DOHH2 (cell line): ENCODE measurements at regions not wholly inside any gene's neighbourhood (a gene's known extent, or its start where the extent isn't known, plus 50 kb on each side); places are given as distances from the start of the nearest gene placed in this dataset.

Source experiments
- H3F3A ChIP-seq: fragments of 200-600 bp; sonication (generic), shearing (Covaris generic); 2 replicates; pipeline ENCODE4 v1.6.0; 2016; ENCODE audit warnings: antibody characterized with exemption, mild to moderate bottlenecking; ENCODE audit not compliant: control insufficient read depth, insufficient read depth
- H3K27ac ChIP-seq: fragments of 200-600 bp; sonication (generic); 2 replicates; pipeline ENCODE4 v1.5.1; 2014; ENCODE audit warnings: low read depth, mild to moderate bottlenecking, low read length, moderate library complexity
- H3K27me3 ChIP-seq: fragments of 200-600 bp; sonication (generic); 2 replicates; pipeline ENCODE4 v1.6.1; 2014; ENCODE audit warnings: mild to moderate bottlenecking, low read length, mixed read lengths; ENCODE audit not compliant: control insufficient read depth
- H3K36me3 ChIP-seq: fragments of 200-600 bp; sonication (generic); 2 replicates; pipeline ENCODE4 v1.6.1; 2014; ENCODE audit warnings: mild to moderate bottlenecking, low read length, moderate library complexity, mixed read lengths; ENCODE audit not compliant: control insufficient read depth
- H3K4me1 ChIP-seq: fragments of 200-600 bp; sonication (generic); 2 replicates; pipeline ENCODE4 v1.6.1; 2014; ENCODE audit warnings: mild to moderate bottlenecking, low read length, mixed read lengths; ENCODE audit not compliant: control insufficient read depth
- H3K4me2 ChIP-seq: fragments of 200-600 bp; sonication (generic); 2 replicates; pipeline ENCODE4 v1.6.0; 2014; ENCODE audit warnings: mild to moderate bottlenecking, low read length, moderate library complexity
- H3K4me3 ChIP-seq: fragments of 200-600 bp; sonication (generic); 2 replicates; pipeline ENCODE4 v1.5.1; 2014; ENCODE audit warnings: mild to moderate bottlenecking, low read length, mixed read lengths
- H3K79me2 ChIP-seq: fragments of 200-600 bp; sonication (generic); 2 replicates; pipeline ENCODE4 v1.6.1; 2014; ENCODE audit warnings: mild to moderate bottlenecking, low read length, mixed read lengths; ENCODE audit not compliant: control insufficient read depth
- H3K9me2 ChIP-seq: fragments of 200-600 bp; sonication (generic); replicated peaks from 2 replicates; pipeline ENCODE4 v1.6.1; 2014; ENCODE audit warnings: mild to moderate bottlenecking, low read length, mixed read lengths; ENCODE audit not compliant: control insufficient read depth
- H3K9me3 ChIP-seq: fragments of 200-600 bp; sonication (generic); 2 replicates; pipeline ENCODE4 v1.6.1; 2014; ENCODE audit warnings: antibody characterized with exemption, low read length, mixed read lengths; ENCODE audit not compliant: control insufficient read depth, insufficient read depth
- H4K20me1 ChIP-seq: fragments of 200-600 bp; sonication (generic); 2 replicates; pipeline ENCODE4 v1.6.0; 2014; ENCODE audit warnings: low read depth, mild to moderate bottlenecking, antibody characterized with exemption, low read length, moderate library complexity; ENCODE audit not compliant: control insufficient read depth, insufficient read depth
- EZH2phosphoT487 ChIP-seq: fragments of 200-600 bp; sonication (generic); IDR thresholded peaks from 2 replicates; pipeline ENCODE4 v1.6.1; 2017; ENCODE audit warnings: borderline replicate concordance, mild to moderate bottlenecking, antibody characterized with exemption, low read length, moderate library complexity, mixed read lengths
- TF ChIP-seq, protein P1 (sequence below): fragments of 200-600 bp; sonication (generic); IDR thresholded peaks from one replicate; pipeline ENCODE4 v1.5.1; 2014; ENCODE audit warnings: antibody characterized with exemption, mild to moderate bottlenecking, low read depth, low read length; ENCODE audit not compliant: poor library complexity, severe bottlenecking

DNA sequence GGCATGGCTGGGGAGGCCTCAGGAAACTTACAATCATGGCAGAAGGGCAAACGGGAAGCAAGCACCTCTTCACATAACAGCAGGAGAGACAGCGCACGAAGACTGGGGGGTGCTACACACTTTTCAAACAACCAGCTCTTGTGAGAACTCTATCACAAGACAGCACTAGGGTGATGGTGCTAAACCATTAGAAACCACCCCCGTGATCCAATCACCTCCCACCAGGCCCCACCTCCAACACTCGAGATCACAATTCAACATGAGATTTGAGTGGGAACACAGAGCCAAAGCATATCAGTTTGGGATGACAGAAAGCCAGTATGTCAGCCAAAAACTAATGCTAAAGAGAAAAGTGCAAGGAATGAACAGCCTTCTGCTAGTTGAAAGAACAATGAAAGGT, 309.8 kb upstream of the CCDC54 start:
- TF ChIP-seq, protein P1, sequence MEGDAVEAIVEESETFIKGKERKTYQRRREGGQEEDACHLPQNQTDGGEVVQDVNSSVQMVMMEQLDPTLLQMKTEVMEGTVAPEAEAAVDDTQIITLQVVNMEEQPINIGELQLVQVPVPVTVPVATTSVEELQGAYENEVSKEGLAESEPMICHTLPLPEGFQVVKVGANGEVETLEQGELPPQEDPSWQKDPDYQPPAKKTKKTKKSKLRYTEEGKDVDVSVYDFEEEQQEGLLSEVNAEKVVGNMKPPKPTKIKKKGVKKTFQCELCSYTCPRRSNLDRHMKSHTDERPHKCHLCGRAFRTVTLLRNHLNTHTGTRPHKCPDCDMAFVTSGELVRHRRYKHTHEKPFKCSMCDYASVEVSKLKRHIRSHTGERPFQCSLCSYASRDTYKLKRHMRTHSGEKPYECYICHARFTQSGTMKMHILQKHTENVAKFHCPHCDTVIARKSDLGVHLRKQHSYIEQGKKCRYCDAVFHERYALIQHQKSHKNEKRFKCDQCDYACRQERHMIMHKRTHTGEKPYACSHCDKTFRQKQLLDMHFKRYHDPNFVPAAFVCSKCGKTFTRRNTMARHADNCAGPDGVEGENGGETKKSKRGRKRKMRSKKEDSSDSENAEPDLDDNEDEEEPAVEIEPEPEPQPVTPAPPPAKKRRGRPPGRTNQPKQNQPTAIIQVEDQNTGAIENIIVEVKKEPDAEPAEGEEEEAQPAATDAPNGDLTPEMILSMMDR = no peak
- no peak for TF ChIP-seq EZH2phosphoT487
- H3K4me2 ChIP-seq = no peak overlapping the region
- no peak overlapping the region for H3K4me3 ChIP-seq
- peaks cover 8% of the 10 kb centered on the region for H3K27me3 ChIP-seq
- no peaks in the 10 kb centered on the region for H3K79me2 ChIP-seq
- no peaks in the 10 kb centered on the region for H4K20me1 ChIP-seq
- H3F3A ChIP-seq = no peaks in the 10 kb centered on the region
- H3K4me1 ChIP-seq = no peaks in the 10 kb centered on the region
- no peaks in the 10 kb centered on the region for H3K9me3 ChIP-seq
- H3K36me3 ChIP-seq = no peaks in the 10 kb centered on the region
- H3K27ac ChIP-seq = no peak overlapping the region
- H3K9me2 ChIP-seq = no peaks in the 10 kb centered on the region

DNA sequence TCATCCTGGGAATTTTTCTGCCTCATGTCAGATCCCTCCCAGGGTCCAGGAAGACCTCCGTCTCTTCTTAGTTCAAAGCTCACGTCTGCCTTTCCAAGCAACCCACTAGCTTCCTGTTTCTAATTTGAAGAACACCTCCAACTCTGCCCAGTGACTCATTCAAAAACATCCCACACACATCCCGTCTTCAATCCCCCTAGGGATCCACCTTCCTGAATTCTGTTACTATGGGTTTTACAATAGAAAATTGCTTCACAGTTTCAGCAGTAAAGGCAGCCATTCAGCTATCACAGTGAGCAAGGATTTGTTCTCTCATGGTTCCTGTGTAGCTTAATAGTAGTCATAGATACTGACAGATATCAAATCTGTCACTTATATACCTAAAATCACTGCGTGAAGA, 308.3 kb upstream of the CCDC54 start:
- Histone ChIP-seq H3K36me3 (no peaks in the 10 kb centered on the region), H3K9me3 (no peaks in the 10 kb centered on the region), H3K79me2 (no peaks in the 10 kb centered on the region), H3K27me3 (peaks cover 8% of the 10 kb centered on the region), H3F3A (no peaks in the 10 kb centered on the region), H3K9me2 (no peaks in the 10 kb centered on the region), H3K4me1 (no peaks in the 10 kb centered on the region), H4K20me1 (no peaks in the 10 kb centered on the region), H3K4me2 (no peak overlapping the region), H3K27ac (no peak overlapping the region), H3K4me3 (no peak overlapping the region)
- TF ChIP-seq, protein P1 = no peak
- TF ChIP-seq EZH2phosphoT487 = no peak

DNA sequence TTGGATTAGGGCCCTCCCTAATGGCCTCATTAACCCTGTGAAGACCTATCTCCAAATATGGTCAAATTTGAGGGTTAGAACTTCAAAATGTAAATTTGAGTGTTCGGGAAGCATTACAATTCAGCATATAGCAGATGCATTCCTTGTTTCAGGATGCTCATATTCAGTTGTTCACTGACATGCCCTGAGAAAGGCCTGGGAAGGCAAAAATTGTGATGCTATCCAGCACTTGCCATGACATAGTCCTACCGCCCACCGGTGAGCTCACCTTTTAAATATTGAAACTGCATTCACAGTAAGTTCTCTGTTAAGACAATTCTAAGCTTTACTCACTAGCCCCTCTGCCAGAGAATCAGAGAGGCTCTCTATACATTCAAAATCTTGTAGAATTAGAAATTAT, 300.3 kb upstream of the CCDC54 start:
- H3K27me3 ChIP-seq = no peaks in the 10 kb centered on the region

More for the DNA sequence above, 300.3 kb upstream of the CCDC54 start:
- Histone ChIP-seq H3K4me3 (no peak overlapping the region), H3K9me2 (no peaks in the 10 kb centered on the region), H3K4me1 (no peaks in the 10 kb centered on the region), H3K4me2 (no peak overlapping the region), H4K20me1 (no peaks in the 10 kb centered on the region), H3K36me3 (no peaks in the 10 kb centered on the region), H3K9me3 (no peaks in the 10 kb centered on the region), H3K79me2 (no peaks in the 10 kb centered on the region), H3F3A (no peaks in the 10 kb centered on the region), H3K27ac (no peak overlapping the region)
- TF ChIP-seq, protein P1 = no peak
- TF ChIP-seq EZH2phosphoT487 = no peak
